ENCODE measurements at regions not wholly inside any gene's neighbourhood (a gene's known extent, or its start where the extent isn't known, plus 50 kb on each side); places are given as distances from the start of the nearest gene placed in this dataset.
"Not testable (repeated sequence)": the region's sequence is repeated elsewhere in the genome, so short reads cannot be mapped to it uniquely, and the experiment has no call there.

GRCh38 chr7:65731562-65732035 is 141.3 kb upstream of the VKORC1L1 start:
- peak; percentile 70 for DNase-seq (ENCODE audit: low read depth, low spot score)

GRCh38 chr7:65744406-65744805 is 128.5 kb upstream of the VKORC1L1 start:
- no peak for DNase-seq (ENCODE audit: low read depth, low spot score)

GRCh38 chr7:65746398-65746669 is 126.5 kb upstream of the VKORC1L1 start:
- DNase-seq (ENCODE audit: low read depth, low spot score): peak; percentile 9

GRCh38 chr7:65749039-65749438 is 123.8 kb upstream of the VKORC1L1 start:
- no peak for DNase-seq (ENCODE audit: low read depth, low spot score)

GRCh38 chr7:65749518-65749917 is 123.4 kb upstream of the VKORC1L1 start:
- no peak for DNase-seq (ENCODE audit: low read depth, low spot score)

GRCh38 chr7:65750511-65751344 is 122.1 kb upstream of the VKORC1L1 start:
- peak; percentile 97 for DNase-seq (ENCODE audit: low read depth, low spot score)

- DNase-seq (ENCODE audit: low read depth, low spot score): not testable (repeated sequence)
Measured at GRCh38 chr7:65754070-65754469, 118.8 kb upstream of the VKORC1L1 start.

- not testable (repeated sequence) for DNase-seq (ENCODE audit: low read depth, low spot score)
Measured at GRCh38 chr7:65758991-65759390, 113.9 kb upstream of the VKORC1L1 start.

- peak; percentile 40 for DNase-seq (ENCODE audit: low read depth, low spot score)
Measured at GRCh38 chr7:65762712-65763111, 110.2 kb upstream of the VKORC1L1 start.

- peak; percentile 17 for DNase-seq (ENCODE audit: low read depth, low spot score)
Measured at GRCh38 chr7:65763114-65763513, 109.8 kb upstream of the VKORC1L1 start.

GRCh38 chr7:65770473-65771225 is 102.2 kb upstream of the VKORC1L1 start:
- peak; percentile 96 for DNase-seq (ENCODE audit: low read depth, low spot score)

GRCh38 chr7:65771226-65771569 is 101.7 kb upstream of the VKORC1L1 start:
- DNase-seq (ENCODE audit: low read depth, low spot score): not testable (repeated sequence)

GRCh38 chr7:65776677-65777076 is 96.2 kb upstream of the VKORC1L1 start:
- not testable (repeated sequence) for DNase-seq (ENCODE audit: low read depth, low spot score)

- not testable (repeated sequence) for DNase-seq (ENCODE audit: low read depth, low spot score)
Measured at GRCh38 chr7:65789943-65790342, 82.9 kb upstream of the VKORC1L1 start.

GRCh38 chr7:65791788-65792187 is 81.1 kb upstream of the VKORC1L1 start:
- not testable (repeated sequence) for DNase-seq (ENCODE audit: low read depth, low spot score)

GRCh38 chr7:65792726-65793125 is 80.1 kb upstream of the VKORC1L1 start:
- DNase-seq (ENCODE audit: low read depth, low spot score): not testable (repeated sequence)

- peak; percentile 43 for DNase-seq (ENCODE audit: low read depth, low spot score)
Measured at GRCh38 chr7:65794671-65795391, 78.0 kb upstream of the VKORC1L1 start.

- not testable (repeated sequence) for DNase-seq (ENCODE audit: low read depth, low spot score)
Measured at GRCh38 chr7:65795392-65795716, 77.5 kb upstream of the VKORC1L1 start.

GRCh38 chr7:65796205-65796604 is 76.7 kb upstream of the VKORC1L1 start:
- no peak for DNase-seq (ENCODE audit: low read depth, low spot score)

- DNase-seq (ENCODE audit: low read depth, low spot score): not testable (repeated sequence)
Measured at GRCh38 chr7:65797086-65797485, 75.8 kb upstream of the VKORC1L1 start.

- DNase-seq (ENCODE audit: low read depth, low spot score): not testable (repeated sequence)
Measured at GRCh38 chr7:65797566-65797965, 75.3 kb upstream of the VKORC1L1 start.
